Keratinocyte (primary cell): ENCODE measurements at regions not wholly inside any gene's neighbourhood (a gene's known extent, or its start where the extent isn't known, plus 50 kb on each side); places are given as distances from the start of the nearest gene placed in this dataset.

ENCODE experiments used
- DNase-seq: peaks from one replicate; pipeline ENCODE4 v3.0.0-alpha.2; 2011; ENCODE audit warnings: low read depth, missing footprints, low spot score
- FAIRE-seq: peaks from 2 replicates; lab custom pipeline; 2011; peaks lifted over from hg19 to GRCh38; lab: Jason Lieb, UNC
- H2AFZ ChIP-seq: 2 replicates; pipeline ENCODE4 v1.6.0; 2012; ENCODE audit warnings: low read length, control low read depth, inconsistent platforms; ENCODE audit not compliant: control insufficient read depth
- H3K27ac ChIP-seq: 2 replicates; pipeline ENCODE4 v1.5.1; 2011; ENCODE audit warnings: low read length; ENCODE audit not compliant: control insufficient read depth, insufficient read depth
- H3K27me3 ChIP-seq: 3 replicates; pipeline ENCODE4 v1.6.0; 2011; ENCODE audit warnings: low read length; ENCODE audit not compliant: control insufficient read depth, insufficient read depth; ENCODE audit errors: extremely low read depth
- H3K36me3 ChIP-seq, 2 experiments: 2 replicates in 1 of 2; 3 replicates in 1 of 2; pipeline ENCODE4 v1.5.1; 2011; ENCODE audit warnings: low read length in 2 of 2, mild to moderate bottlenecking in 1 of 2; ENCODE audit not compliant: control insufficient read depth in 2 of 2, insufficient read depth in 2 of 2; ENCODE audit errors: extremely low read depth in 1 of 2
- H3K4me1 ChIP-seq: 3 replicates; pipeline ENCODE4 v1.5.1; 2011; ENCODE audit warnings: low read length; ENCODE audit not compliant: control insufficient read depth, insufficient read depth; ENCODE audit errors: extremely low read depth
- H3K4me2 ChIP-seq: 3 replicates; pipeline ENCODE4 v1.6.0; 2011; ENCODE audit warnings: low read depth, low read length; ENCODE audit not compliant: control insufficient read depth, insufficient read depth; ENCODE audit errors: extremely low read depth
- H3K4me3 ChIP-seq, 3 experiments: fragments of 200-600 bp in 1 of 3; sonication (generic) in 1 of 3; 2 replicates in 2 of 3; 3 replicates in 1 of 3; pipeline ENCODE4 v1.5.1; 2011 to 2016; ENCODE audit warnings: low read length in 3 of 3, mild to moderate bottlenecking in 3 of 3, control low read depth in 2 of 3, inconsistent platforms in 1 of 3, low read depth in 1 of 3, mixed read lengths in 1 of 3, mixed run types in 1 of 3, moderate library complexity in 1 of 3; ENCODE audit not compliant: control insufficient read depth in 2 of 3, insufficient read depth in 2 of 3; ENCODE audit errors: extremely low read depth in 1 of 3
- H3K79me2 ChIP-seq: 2 replicates; pipeline ENCODE4 v1.6.0; 2012; ENCODE audit warnings: low read length; ENCODE audit not compliant: control insufficient read depth, insufficient read depth
- H3K9ac ChIP-seq: 3 replicates; pipeline ENCODE4 v1.6.0; 2011; ENCODE audit warnings: low read length; ENCODE audit not compliant: control insufficient read depth, insufficient read depth; ENCODE audit errors: extremely low read depth
- H3K9me1 ChIP-seq: 3 replicates; pipeline ENCODE4 v1.6.0; 2011; ENCODE audit warnings: low read length; ENCODE audit not compliant: control insufficient read depth, insufficient read depth; ENCODE audit errors: extremely low read depth
- H3K9me3 ChIP-seq: 2 replicates; pipeline ENCODE4 v1.5.1; 2012; ENCODE audit warnings: low read depth, low read length; ENCODE audit not compliant: control insufficient read depth
- H4K20me1 ChIP-seq: 3 replicates; pipeline ENCODE4 v1.6.0; 2011; ENCODE audit warnings: low read length; ENCODE audit not compliant: control insufficient read depth, insufficient read depth; ENCODE audit errors: extremely low read depth
- CTCF ChIP-seq, 3 experiments: IDR thresholded peaks in 1 of 3; conservative IDR thresholded peaks in 1 of 3; optimal IDR thresholded peaks in 1 of 3; 2 replicates in 2 of 3; 3 replicates in 1 of 3; pipeline versions ENCODE3 to v1.5.1; 2011; ENCODE audit warnings: low read length in 3 of 3, mild to moderate bottlenecking in 3 of 3, moderate library complexity in 2 of 3, control low read depth in 1 of 3, inconsistent platforms in 1 of 3; ENCODE audit not compliant: insufficient read depth in 2 of 3; ENCODE audit errors: extremely low read depth in 1 of 3
- EZH2 ChIP-seq: IDR thresholded peaks from one replicate; pipeline ENCODE4 v1.6.1; 2012; ENCODE audit warnings: inconsistent platforms, mild to moderate bottlenecking, low read length, moderate library complexity
- dilution Hi-C: fragments of 300-500 bp; cut with MboI; formaldehyde crosslinking; loops from one replicate; pipeline ENCODE4 v1.7.0; 2020; ENCODE audit warnings: low sequenced_read_pairs; ENCODE audit not compliant: extremely low pct_ligation_motif_present

DNA sequence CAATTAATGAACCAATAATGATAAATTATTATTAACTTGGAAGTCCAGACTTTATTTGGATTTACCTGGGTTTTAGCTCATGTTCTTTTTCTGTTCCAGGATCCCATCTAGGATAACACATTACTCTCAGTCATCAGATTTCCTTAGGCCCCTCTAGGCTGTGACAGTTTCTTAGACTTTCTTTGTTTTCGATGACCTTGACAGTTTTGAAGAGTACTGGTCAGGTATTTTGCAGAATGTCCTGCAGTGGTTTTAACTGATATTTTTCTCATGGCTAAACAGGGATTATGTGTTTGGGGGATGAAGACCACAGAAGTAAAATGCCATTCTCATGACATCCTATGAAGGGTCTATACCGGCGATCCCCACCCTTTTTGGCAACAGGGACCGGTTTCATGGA, 144.0 kb downstream of the NAV1 start:
- Histone ChIP-seq H3K9me3 (no peaks in the 10 kb centered on the region), H3K9ac (no peak overlapping the region), H3K27me3 (peaks cover 10% of the 10 kb centered on the region), H3K36me3 (no peaks in the 10 kb centered on the region), H4K20me1 (no peaks in the 10 kb centered on the region), H3K27ac (no peak overlapping the region), H3K4me3 (no peak overlapping the region), H3K79me2 (no peaks in the 10 kb centered on the region), H2AFZ (no peak overlapping the region), H3K4me1 (no peaks in the 10 kb centered on the region), H3K4me2 (no peak overlapping the region), H3K9me1 (no peaks in the 10 kb centered on the region)
- DNase-seq (no peak), FAIRE-seq (no peak)
- dilution Hi-C loops, result loop anchor here (25.0 kb wide), 1 partner anchor 121 kb away; no protein-coding TSS in a partner anchor
- TF ChIP-seq EZH2 (no peak), CTCF (optimal IDR thresholded peaks at IDR 0.05 in 1 of 3, IDR thresholded peaks at IDR 0.05 in 1 of 3, conservative IDR thresholded peaks at IDR 0.05 in 1 of 3; ENCODE audit: extremely low read depth in 1 of 3, insufficient read depth in 2 of 3, low read length in 3 of 3) (no peak)

GRCh38 chr1:201683397-201683796, 144.5 kb downstream of the NAV1 start:
- Histone ChIP-seq H3K79me2 (no peaks in the 10 kb centered on the region), H3K27me3 (peaks cover 7% of the 10 kb centered on the region), H3K27ac (no peak overlapping the region), H3K4me2 (no peak overlapping the region), H2AFZ (no peak overlapping the region), H3K4me1 (no peaks in the 10 kb centered on the region), H4K20me1 (no peaks in the 10 kb centered on the region), H3K36me3 (no peaks in the 10 kb centered on the region), H3K9me1 (no peaks in the 10 kb centered on the region), H3K4me3 (no peak overlapping the region), H3K9ac (no peak overlapping the region), H3K9me3 (no peaks in the 10 kb centered on the region)
- no peak for FAIRE-seq
- no peak for DNase-seq
- no peak for TF ChIP-seq EZH2
- no peak for TF ChIP-seq CTCF (optimal IDR thresholded peaks at IDR 0.05 in 1 of 3, IDR thresholded peaks at IDR 0.05 in 1 of 3, conservative IDR thresholded peaks at IDR 0.05 in 1 of 3; ENCODE audit: extremely low read depth in 1 of 3, insufficient read depth in 2 of 3, low read length in 3 of 3)
- dilution Hi-C loops, result loop anchor here (25.0 kb wide), 1 partner anchor 121 kb away; no protein-coding TSS in a partner anchor
